Testis (tissue), 2 donors: ENCODE measurements at regions not wholly inside any gene's neighbourhood (a gene's known extent, or its start where the extent isn't known, plus 50 kb on each side); places are given as distances from the start of the nearest gene placed in this dataset.

Experiments
- DNase-seq: peaks from one replicate; pipeline ENCODE4 v3.0.0-alpha.2; 2019
- H3K27ac ChIP-seq, 2 donors: fragments of 200-600 bp; sonication (generic); one replicate each; pipeline ENCODE4 v1.5.1; 2019
- H3K27me3 ChIP-seq: fragments of 200-600 bp; sonication (generic); one replicate; pipeline ENCODE4 v1.5.1; 2019
- H3K36me3 ChIP-seq: fragments of 200-600 bp; sonication (generic); one replicate; pipeline ENCODE4 v1.5.1; 2017; ENCODE audit warnings: low read depth; ENCODE audit errors: missing control alignments
- H3K4me1 ChIP-seq: fragments of 200-600 bp; sonication (generic); one replicate; pipeline ENCODE4 v1.5.1; 2019
- H3K4me3 ChIP-seq, 2 donors: fragments of 200-600 bp; sonication (generic); one replicate each; pipeline ENCODE4 v1.5.1; 2017 to 2019
- H3K9me3 ChIP-seq: fragments of 200-600 bp; sonication (generic); one replicate; pipeline ENCODE4 v1.5.1; 2017
- CTCF ChIP-seq, 3 experiments: fragments of 450-650 bp in 2 of 3; fragments of 200-600 bp in 1 of 3; sonication (generic) in 1 of 3; IDR thresholded peaks; one replicate each; pipeline ENCODE4 v1.5.1; 2016 to 2019; ENCODE audit warnings: antibody characterized with exemption in 3 of 3, mild to moderate bottlenecking in 2 of 3, moderate library complexity in 1 of 3
- POLR2A ChIP-seq: fragments of 450-650 bp; IDR thresholded peaks from one replicate; pipeline ENCODE4 v1.6.1; 2017; ENCODE audit warnings: antibody characterized with exemption, mild to moderate bottlenecking, moderate library complexity
- whole genome bisulfite sequencing, 2 donors: methylation state at CpG; one replicate each; pipeline ENCODE4 v1.1.5; 2018; 5-methylcytosine and 5-hydroxymethylcytosine counted together
- intact Hi-C: fragments of 100-400 bp; cut with DNase I; formaldehyde crosslinking; loops from one replicate; pipeline ENCODE4 v1.15.1; 2023; ENCODE audit warnings: low total_unique reads

GRCh38 chr5:88583471-88583870, 299.5 kb downstream of the MEF2C start:
- Histone ChIP-seq H3K36me3 (no peaks in the 10 kb centered on the region), H3K4me1 (no peaks in the 10 kb centered on the region), H3K27ac (no peak overlapping the region), H3K27me3 (no peaks in the 10 kb centered on the region), H3K4me3 (no peak overlapping the region), H3K9me3 (no peaks in the 10 kb centered on the region)
- no peak for TF ChIP-seq POLR2A
- TF ChIP-seq CTCF (IDR thresholded peaks at IDR 0.05), result no peak
- no peak for DNase-seq
- 91 to 100% methylated on average over 1 of the region's 1 CpG for WGBS, 2 donors
- intact Hi-C loops, result no loop called here

GRCh38 chr5:88558366-88558765, 289.7 kb upstream of the TMEM161B start:
- H3K4me3 ChIP-seq, result no peak overlapping the region
- H3K4me1 ChIP-seq, result no peaks in the 10 kb centered on the region
- 85 to 93% methylated on average over 5 of the region's 5 CpGs for WGBS, 2 donors
- TF ChIP-seq CTCF (IDR thresholded peaks at IDR 0.05) (no peak), POLR2A (no peak)
- intact Hi-C loops, result no loop called here
- H3K36me3 ChIP-seq, result no peaks in the 10 kb centered on the region
- H3K9me3 ChIP-seq, result no peaks in the 10 kb centered on the region
- no peaks in the 10 kb centered on the region for H3K27me3 ChIP-seq
- H3K27ac ChIP-seq, result no peak overlapping the region
- no peak for DNase-seq

- no peak for TF ChIP-seq CTCF (IDR thresholded peaks at IDR 0.05)
- TF ChIP-seq POLR2A, result no peak
- Histone ChIP-seq H3K4me1 (no peaks in the 10 kb centered on the region), H3K4me3 (no peak overlapping the region), H3K9me3 (no peaks in the 10 kb centered on the region), H3K36me3 (no peaks in the 10 kb centered on the region), H3K27me3 (no peaks in the 10 kb centered on the region), H3K27ac (no peak overlapping the region)
- WGBS, 2 donors, result 80 to 85% methylated on average over 3 of the region's 3 CpGs
- intact Hi-C loops, result no loop called here
- no peak for DNase-seq
Measured at GRCh38 chr5:88557881-88558280, 289.2 kb upstream of the TMEM161B start.

- intact Hi-C loops, result no loop called here
Measured at GRCh38 chr5:88557131-88557530, 288.5 kb upstream of the TMEM161B start.

More at GRCh38 chr5:88557131-88557530, 288.5 kb upstream of the TMEM161B start:
- no peak for DNase-seq
- 89 to 92% methylated on average over 2 of the region's 2 CpGs for WGBS, 2 donors
- no peaks in the 10 kb centered on the region for H3K9me3 ChIP-seq
- no peaks in the 10 kb centered on the region for H3K36me3 ChIP-seq
- H3K4me1 ChIP-seq, result no peaks in the 10 kb centered on the region
- H3K27ac ChIP-seq, result no peak overlapping the region
- H3K27me3 ChIP-seq, result no peaks in the 10 kb centered on the region
- H3K4me3 ChIP-seq, result no peak overlapping the region
- TF ChIP-seq CTCF (IDR thresholded peaks at IDR 0.05) (no peak), POLR2A (no peak)
